Epidermal melanocyte (primary cell): ENCODE measurements at regions not wholly inside any gene's neighbourhood (a gene's known extent, or its start where the extent isn't known, plus 50 kb on each side); places are given as distances from the start of the nearest gene placed in this dataset.

ENCODE experiments used
- DNase-seq: peaks from one replicate; pipeline ENCODE4 v3.0.0; 2011; ENCODE audit warnings: low spot score; ENCODE audit not compliant: insufficient read length

DNA sequence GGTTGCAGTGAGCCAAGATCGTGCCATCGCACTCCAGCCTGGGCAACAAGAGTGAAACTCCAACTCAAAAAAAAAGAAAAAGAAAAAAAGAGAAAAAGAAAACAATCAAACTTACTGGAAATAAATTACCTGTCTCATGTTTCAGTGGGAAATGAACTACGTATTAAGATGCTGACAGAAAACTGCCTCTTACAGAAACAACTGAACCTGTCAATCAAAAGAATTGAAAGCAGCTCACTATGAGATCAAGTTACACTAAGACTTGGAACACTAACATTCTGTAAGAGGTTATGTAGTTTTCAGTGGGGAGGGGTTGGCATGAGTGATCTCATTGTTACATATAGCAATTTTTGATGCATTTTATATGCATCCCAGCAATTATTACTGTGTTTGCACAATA is 64.4 kb upstream of the SPATA31E1 start:
- no peak for DNase-seq

DNA sequence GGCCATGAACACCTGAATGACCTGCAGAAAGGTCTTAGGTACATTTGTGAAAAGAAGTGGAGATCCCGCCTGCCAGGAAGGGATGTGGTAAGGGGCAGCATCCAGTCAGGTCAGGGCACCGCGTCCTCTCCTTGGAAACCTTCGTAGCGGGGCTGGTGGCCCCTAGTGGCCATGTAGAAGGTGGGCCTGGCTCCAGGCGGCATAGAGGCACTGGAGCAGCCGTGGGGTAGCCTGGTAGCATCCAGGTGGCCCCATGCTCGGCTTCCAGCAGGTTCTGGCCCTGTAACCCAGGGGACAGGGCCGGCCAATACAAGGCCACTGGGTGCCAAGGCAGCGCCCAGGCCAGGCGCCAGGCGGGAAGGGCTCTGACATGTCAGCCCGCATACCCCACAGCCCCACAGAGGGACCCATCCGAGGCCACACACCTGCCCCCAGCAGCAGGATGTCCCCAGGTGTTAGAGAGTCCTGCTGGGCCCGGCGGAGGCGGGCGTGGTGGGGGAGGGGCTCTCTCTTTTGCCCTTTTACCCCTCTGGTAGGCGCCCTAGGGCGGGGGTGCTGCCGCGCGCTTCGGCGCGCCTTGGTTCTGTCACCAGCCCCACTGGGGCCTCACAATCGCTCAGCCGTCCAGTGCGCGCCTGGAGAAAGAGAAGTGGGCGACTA is 58.3 kb upstream of the SPATA31E1 start:
- no peak for DNase-seq

DNA sequence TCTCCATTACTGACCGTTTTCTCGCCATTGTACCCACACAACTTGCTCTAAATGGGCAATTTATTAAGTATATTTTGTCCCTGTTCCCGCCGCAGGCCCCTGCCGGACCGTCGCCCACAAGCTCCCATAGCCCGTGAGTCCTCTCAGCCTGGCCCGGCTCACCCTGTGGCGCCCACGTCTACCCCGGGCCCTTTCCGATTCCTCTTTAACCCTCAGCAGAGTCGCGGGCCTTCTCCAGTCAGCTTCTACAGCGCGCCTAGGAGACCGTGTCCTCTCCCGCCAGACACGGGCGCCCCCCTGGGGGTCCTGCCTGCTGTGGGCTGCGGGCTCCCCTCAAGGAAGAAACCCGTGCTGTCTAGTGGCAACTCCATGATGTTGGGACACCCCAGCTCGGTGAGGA is 57.8 kb upstream of the SPATA31E1 start:
- no peak for DNase-seq

DNA sequence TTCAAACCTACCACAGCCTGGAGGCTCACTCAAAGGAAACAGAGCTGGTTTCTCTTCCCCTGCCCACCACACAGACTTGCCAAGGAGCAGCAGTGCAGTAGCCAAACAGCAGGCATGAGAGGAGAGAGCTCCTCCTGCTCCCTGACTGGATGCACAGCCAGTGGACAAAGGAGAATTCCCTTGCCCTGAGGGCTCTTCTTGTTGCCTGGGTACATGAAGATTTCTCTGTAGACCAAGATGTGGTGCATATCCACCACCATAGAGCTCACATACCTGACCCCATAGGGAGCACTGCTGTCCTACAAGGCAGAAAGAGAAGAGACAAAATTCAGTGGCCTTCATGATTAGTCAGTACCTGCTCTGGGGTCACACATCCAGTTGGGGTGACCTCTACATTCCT is 56.3 kb upstream of the SPATA31E1 start:
- DNase-seq = no peak

DNA sequence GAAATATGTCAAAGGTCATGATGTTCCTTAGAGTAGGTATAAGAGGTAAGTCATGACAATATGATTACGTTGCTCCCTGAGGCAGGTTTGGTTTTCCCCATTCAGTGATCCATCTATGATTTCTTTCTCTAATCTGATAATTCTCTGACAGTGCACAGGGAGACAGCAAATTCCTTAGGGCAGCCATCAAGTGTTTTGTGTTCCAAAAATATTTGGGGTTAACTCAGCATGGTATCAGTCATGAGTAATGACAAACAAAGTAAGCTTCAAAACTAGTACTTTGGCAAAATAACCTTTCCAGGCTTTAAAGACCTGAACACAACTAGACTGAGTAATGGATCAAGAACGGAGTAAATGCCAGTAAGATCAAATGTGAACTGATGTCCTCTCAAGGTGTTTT is 55.3 kb upstream of the SPATA31E1 start:
- DNase-seq = no peak

DNA sequence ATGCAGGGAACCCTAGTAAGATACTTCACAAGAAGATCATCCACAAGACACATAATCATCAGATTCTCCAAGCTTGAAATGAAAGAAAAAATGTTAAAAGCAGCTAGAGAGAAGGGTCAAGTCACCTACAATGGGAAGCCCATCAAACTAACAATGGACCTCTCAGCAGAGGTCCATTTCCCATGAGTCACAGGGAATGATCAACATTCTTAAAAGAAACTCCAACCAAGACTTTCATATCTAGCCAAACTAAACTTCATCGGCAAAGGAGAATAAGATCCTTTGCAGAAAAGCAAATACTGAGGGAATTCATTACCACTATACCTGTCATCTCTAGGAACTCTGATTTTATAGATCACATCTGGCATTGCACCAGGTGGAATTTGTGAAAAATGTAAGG is 52.9 kb upstream of the SPATA31E1 start:
- DNase-seq = no peak

DNA sequence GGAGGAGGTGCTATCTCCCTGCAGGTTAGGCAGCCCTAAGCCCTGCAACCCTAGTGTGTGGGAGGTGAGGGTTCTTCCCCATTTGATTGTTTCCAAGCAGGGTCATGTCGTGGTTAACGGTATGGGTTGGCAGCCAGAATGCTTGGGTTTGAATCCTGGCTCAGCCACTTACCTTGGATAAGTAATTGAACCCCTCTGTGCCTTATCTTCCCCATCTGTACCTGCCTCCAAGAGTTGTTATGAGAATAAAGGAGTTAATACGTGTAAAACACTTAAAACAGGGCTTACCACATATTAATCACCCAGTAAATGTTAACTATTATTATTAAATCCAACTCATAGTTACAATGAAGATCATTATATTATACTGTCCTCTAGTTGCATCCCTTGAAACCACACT is 52.2 kb upstream of the SPATA31E1 start:
- DNase-seq = no peak

DNA sequence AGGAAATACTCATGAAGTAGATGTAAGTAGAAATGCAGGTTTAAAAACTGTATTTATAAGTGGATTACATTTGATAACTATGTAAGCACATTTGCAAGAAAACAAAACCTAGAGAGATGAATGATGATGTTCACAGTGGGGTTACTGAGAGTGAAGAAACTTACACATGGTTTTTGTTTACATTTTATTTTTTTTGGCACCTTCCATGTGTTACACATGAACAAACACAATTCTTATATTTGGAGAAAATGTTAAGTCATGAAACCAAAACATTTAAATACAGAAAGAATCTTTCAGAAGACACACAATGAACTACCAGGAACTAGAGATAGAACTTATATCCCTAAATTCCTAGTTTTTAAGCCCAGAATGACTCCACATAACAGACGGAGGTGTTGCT is 51.5 kb upstream of the SPATA31E1 start:
- no peak for DNase-seq
